ENCODE measurements at regions not wholly inside any gene's neighbourhood (a gene's known extent, or its start where the extent isn't known, plus 50 kb on each side); places are given as distances from the start of the nearest gene placed in this dataset.
A peak's percentile ranks its signal among the peaks of the same experiment; 100 is the strongest.

- intact Hi-C loops (cut with micrococcal nuclease) = no loop called here
- WGBS (ENCODE audit: insufficient coverage) = 64% methylated on average over 3 of the region's 4 CpGs
These were observed 235.4 kb downstream of the HNRNPD start for GRCh38 chr4:82138374-82138773.

DNA sequence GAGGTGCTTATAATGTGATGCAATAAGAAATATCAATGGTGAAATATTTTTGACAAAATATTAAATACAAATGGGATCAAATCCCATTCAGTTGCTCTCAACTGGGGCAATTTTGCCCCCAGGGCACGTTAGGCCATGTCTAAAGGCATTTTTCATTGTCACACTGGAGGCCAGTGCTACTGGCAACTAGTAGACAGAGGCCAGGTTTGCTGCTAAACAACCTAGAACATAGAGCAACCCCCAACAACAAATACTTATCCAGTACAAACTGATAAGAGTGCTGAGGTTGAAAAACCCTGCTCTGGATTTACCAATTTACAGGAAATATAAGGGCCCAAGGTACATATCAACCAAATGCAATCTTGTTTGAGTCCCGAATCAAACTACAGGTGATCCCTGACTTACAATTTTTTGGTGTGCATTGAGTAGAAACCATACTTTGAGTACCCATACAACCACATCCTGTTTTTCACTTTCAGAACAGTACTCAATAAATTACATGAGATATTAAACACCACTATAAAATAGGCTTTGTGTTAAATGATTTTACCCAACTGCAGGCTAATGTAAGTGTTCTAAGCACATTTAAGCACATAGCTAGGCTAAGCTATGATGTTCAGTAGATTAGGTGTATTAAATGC lies 237.5 kb downstream of the HNRNPD start:
- no peak overlapping the region for H3K4me3 Mint-ChIP-seq
- H3K9me3 Mint-ChIP-seq (ENCODE audit: insufficient read depth) = no peaks in the 10 kb centered on the region
- no peaks in the 10 kb centered on the region for H4K20me1 ChIP-seq (ENCODE audit: control insufficient read depth, insufficient read depth, low read length, poor library complexity, severe bottlenecking)
- H3K27me3 Mint-ChIP-seq = peaks cover 6% of the 10 kb centered on the region
- H3K4me1 ChIP-seq (ENCODE audit: control insufficient read depth in 2 of 2, insufficient read depth in 2 of 2, low read length in 2 of 2) = peaks cover 6 to 17% of the 10 kb centered on the region in 2 donors
- WGBS (ENCODE audit: insufficient coverage) = 50% methylated on average over 1 of the region's 2 CpGs
- H3K27ac ChIP-seq (ENCODE audit: low read length in 2 of 2) = no peak overlapping the region
- TF ChIP-seq CTCF (IDR thresholded peaks at IDR 0.05) = no peak
- no peak for TF ChIP-seq EZH2 (IDR thresholded peaks at IDR 0.05; ENCODE audit: borderline replicate concordance, insufficient read depth, low read depth, low read length, poor library complexity, severe bottlenecking)
- no peak overlapping the region for H3K4me3 ChIP-seq (ENCODE audit: control extremely low read depth in 1 of 5, extremely low read depth in 1 of 5, insufficient read depth in 1 of 5, low read depth in 2 of 5, low read length in 4 of 5)
- no peaks in the 10 kb centered on the region for H3K9me3 ChIP-seq (ENCODE audit: control extremely low read depth in 1 of 3, control insufficient read depth in 2 of 3, insufficient read depth in 1 of 3, low read length in 2 of 3)
- H3K4me2 ChIP-seq (replicated peaks; ENCODE audit: low read depth, low read length, poor library complexity, severe bottlenecking) = peak overlapping the region; percentile 35
- no peaks in the 10 kb centered on the region for H3K79me2 ChIP-seq (ENCODE audit: control insufficient read depth, insufficient read depth, low read length)
- DNase-seq (peak; percentile 14), ATAC-seq (ENCODE audit: low read depth) (no peak)
- no peaks in the 10 kb centered on the region for H3K36me3 ChIP-seq (replicated peaks in 1 of 2; ENCODE audit: control extremely low read depth in 1 of 2, control insufficient read depth in 1 of 2, extremely low read depth in 1 of 2, insufficient read depth in 2 of 2, low read length in 1 of 2)
- CTCF ChIA-PET = no interaction called here
- H3K27ac Mint-ChIP-seq = no peak overlapping the region
- no peaks in the 10 kb centered on the region for H3K27me3 ChIP-seq (replicated peaks in 1 of 4; ENCODE audit: control extremely low read depth in 1 of 4, control insufficient read depth in 3 of 4, insufficient read depth in 4 of 4, low read length in 3 of 4)
- POLR2A ChIA-PET = no interaction called here
- H3K9ac ChIP-seq (ENCODE audit: low read length) = no peak overlapping the region
- intact Hi-C loops (cut with micrococcal nuclease) = no loop called here
- peaks cover 13% of the 10 kb centered on the region for H3K4me1 Mint-ChIP-seq
- no peak overlapping the region for H2AFZ ChIP-seq (ENCODE audit: insufficient read depth, low read depth, low read length, poor library complexity, severe bottlenecking)

More at GRCh38 chr4:82138374-82138773, 235.4 kb downstream of the HNRNPD start:
- TF ChIP-seq CTCF (IDR thresholded peaks at IDR 0.05) (no peak), EZH2 (IDR thresholded peaks at IDR 0.05; ENCODE audit: borderline replicate concordance, insufficient read depth, low read depth, low read length, poor library complexity, severe bottlenecking) (no peak)
- Histone ChIP-seq H4K20me1 (ENCODE audit: control insufficient read depth, insufficient read depth, low read length, poor library complexity, severe bottlenecking) (no peaks in the 10 kb centered on the region), H3K27ac (ENCODE audit: low read length in 2 of 2) (no peak overlapping the region), H3K9me3 (ENCODE audit: control extremely low read depth in 1 of 3, control insufficient read depth in 2 of 3, insufficient read depth in 1 of 3, low read length in 2 of 3) (no peaks in the 10 kb centered on the region), H3K36me3 (replicated peaks in 1 of 2; ENCODE audit: control extremely low read depth in 1 of 2, control insufficient read depth in 1 of 2, extremely low read depth in 1 of 2, insufficient read depth in 2 of 2, low read length in 1 of 2) (no peaks in the 10 kb centered on the region), H3K4me3 (ENCODE audit: control extremely low read depth in 1 of 5, extremely low read depth in 1 of 5, insufficient read depth in 1 of 5, low read depth in 2 of 5, low read length in 4 of 5) (no peak overlapping the region), H3K4me1 (ENCODE audit: control insufficient read depth in 2 of 2, insufficient read depth in 2 of 2, low read length in 2 of 2) (peaks cover 6 to 17% of the 10 kb centered on the region in 2 donors), H3K4me2 (replicated peaks; ENCODE audit: low read depth, low read length, poor library complexity, severe bottlenecking) (no peak overlapping the region), H3K27me3 (replicated peaks in 1 of 4; ENCODE audit: control extremely low read depth in 1 of 4, control insufficient read depth in 3 of 4, insufficient read depth in 4 of 4, low read length in 3 of 4) (no peaks in the 10 kb centered on the region), H3K79me2 (ENCODE audit: control insufficient read depth, insufficient read depth, low read length) (no peaks in the 10 kb centered on the region), H2AFZ (ENCODE audit: insufficient read depth, low read depth, low read length, poor library complexity, severe bottlenecking) (no peak overlapping the region), H3K9ac (ENCODE audit: low read length) (no peak overlapping the region)
- Mint-ChIP-seq H3K27ac (no peak overlapping the region), H3K4me1 (peaks cover 13% of the 10 kb centered on the region), H3K9me3 (ENCODE audit: insufficient read depth) (no peaks in the 10 kb centered on the region), H3K27me3 (peaks cover 6% of the 10 kb centered on the region), H3K4me3 (no peak overlapping the region)
- POLR2A ChIA-PET = no interaction called here
- CTCF ChIA-PET = interaction anchor here (0.6 kb wide), 1 partner anchor 20 kb away, joined by 4 read pairs; no protein-coding TSS in a partner anchor
- DNase-seq (no peak), ATAC-seq (ENCODE audit: low read depth) (no peak)
